Left renal cortex interstitium (tissue), 4 donors: ENCODE measurements at regions not wholly inside any gene's neighbourhood (a gene's known extent, or its start where the extent isn't known, plus 50 kb on each side); places are given as distances from the start of the nearest gene placed in this dataset.

ENCODE experiments used
- DNase-seq, 4 donors: peaks; one replicate each; pipeline ENCODE4 v3.0.0-alpha.2; 2013; ENCODE audit warnings: low read depth in 4 of 4, low spot score in 2 of 4, missing footprints in 1 of 4

- no peak for DNase-seq
Measured at GRCh38 chr7:156004265-156005201, 192.3 kb upstream of the SHH start.

- no peak for DNase-seq
Measured at GRCh38 chr7:156003220-156004162, 191.2 kb upstream of the SHH start.

GRCh38 chr7:156002362-156003066 is 190.3 kb upstream of the SHH start:
- DNase-seq, result no peak

GRCh38 chr7:156001496-156002260 is 189.4 kb upstream of the SHH start:
- DNase-seq, result no peak

GRCh38 chr7:156000601-156001396 is 188.5 kb upstream of the SHH start:
- no peak for DNase-seq

DNA sequence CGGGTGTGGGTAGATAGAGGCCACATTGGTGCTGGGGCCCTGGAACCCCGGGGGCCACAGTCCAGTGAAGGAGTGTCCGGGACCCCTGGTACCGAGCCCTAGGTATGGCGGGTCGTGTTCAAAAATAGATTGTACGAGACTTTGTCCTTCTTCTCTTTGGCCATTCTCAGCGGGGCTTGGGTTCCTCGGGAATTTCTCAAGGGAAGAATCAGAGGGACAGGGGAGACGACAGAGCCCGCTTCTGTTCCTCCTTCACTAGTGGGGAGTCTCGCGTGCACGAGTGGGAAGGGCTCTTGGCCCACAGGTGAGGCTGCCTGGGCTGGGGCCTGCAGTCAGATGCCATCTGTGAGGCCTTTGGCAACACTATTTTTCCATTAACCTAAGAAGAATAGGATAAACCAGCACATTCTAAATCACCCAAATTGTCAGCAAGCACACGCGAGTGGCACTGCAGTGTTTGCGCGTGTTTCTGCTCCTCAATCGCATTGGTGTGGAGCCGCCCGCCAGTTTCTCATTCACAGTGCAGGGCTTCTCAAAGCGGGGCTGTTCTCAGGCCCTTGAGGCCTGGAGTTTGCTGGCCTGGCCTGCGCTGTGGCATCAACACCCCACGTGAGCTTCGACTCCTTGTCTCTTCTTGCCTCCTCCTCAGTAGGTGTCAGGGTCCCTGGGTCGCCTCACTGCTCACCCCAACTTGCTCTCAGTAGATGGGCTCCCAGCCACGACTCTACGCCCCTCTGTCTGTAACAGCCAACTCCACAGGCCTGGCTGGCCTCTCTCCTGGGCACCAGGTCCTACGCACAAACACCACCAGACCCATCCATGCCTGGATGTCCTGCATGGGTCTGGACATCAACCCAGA is 187.6 kb upstream of the SHH start:
- DNase-seq, result no peak

DNA sequence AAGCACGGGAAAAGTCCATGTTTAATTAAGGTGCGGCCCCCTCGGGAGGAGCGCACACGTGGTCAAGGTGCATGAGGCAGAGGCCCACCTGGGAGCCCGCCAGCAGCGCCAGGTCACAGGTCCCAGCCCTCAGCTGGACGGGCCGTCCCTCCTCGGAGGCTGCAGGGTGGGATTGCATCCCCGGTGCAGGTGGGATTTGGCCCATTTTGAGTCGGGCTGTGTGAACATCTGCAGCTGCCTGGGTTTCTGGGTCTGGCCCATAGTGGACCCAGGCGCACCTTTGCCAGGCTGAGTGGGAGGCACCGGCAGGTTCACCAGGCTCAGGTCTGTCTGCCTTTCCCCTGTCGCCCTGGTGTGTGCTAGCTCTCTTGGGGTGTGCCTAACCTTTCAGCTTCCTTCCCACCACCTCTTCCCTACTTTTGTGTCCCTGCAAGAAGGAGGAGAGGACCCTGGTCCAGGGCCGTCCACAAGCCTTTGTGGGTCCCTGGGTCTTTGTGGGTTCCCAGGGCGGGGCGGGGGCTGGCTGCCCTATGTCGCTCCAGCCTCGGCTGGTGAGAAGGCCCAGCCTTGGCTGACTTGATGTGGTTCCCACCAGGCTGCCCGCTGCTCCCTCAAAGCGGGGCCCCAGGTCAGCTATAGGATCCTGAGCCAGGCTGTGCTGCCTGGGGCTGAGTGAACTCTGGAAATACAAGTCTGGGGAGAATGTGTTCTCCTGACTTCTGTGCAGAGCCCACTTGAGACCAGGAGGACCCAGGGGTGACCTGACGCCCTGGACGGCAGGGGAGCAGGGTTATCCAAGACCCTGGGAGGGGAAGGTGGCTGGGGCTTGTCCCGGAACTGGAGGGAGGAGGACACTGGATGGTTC is 186.7 kb upstream of the SHH start:
- no peak for DNase-seq

- DNase-seq, result no peak
Measured at GRCh38 chr7:155998328-155998691, 186.0 kb upstream of the SHH start.

- DNase-seq, result no peak
Measured at GRCh38 chr7:155997431-155998327, 185.4 kb upstream of the SHH start.

DNA sequence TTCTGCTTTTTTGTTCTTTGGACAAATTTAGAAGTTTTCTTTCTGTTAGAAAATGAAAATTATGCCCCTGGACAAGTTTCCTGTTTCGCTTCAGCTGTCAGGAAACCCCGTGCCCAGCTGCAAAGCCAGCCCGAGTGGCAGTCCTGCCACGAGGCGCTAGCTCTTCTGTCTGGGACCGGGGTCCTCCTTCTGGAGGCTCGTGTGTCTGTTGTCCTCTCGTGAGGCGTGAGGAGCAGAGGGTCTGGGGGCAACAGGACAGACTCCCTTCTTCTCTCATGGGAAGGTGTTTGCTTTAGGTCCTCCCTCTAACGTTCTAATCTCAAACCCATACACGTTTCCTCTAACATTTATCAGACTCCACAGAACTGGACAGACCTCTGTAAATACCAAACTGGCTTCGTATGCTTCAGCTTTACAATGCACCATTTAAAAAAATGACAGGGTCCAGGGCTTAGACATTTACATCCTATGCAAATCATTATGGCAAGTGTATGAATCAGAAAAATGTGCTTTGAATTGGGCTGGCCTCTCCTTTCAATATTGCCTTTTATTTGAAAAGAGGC is 184.5 kb upstream of the SHH start:
- no peak for DNase-seq

- no peak for DNase-seq
Measured at GRCh38 chr7:155995183-155995612, 182.9 kb upstream of the SHH start.

DNA sequence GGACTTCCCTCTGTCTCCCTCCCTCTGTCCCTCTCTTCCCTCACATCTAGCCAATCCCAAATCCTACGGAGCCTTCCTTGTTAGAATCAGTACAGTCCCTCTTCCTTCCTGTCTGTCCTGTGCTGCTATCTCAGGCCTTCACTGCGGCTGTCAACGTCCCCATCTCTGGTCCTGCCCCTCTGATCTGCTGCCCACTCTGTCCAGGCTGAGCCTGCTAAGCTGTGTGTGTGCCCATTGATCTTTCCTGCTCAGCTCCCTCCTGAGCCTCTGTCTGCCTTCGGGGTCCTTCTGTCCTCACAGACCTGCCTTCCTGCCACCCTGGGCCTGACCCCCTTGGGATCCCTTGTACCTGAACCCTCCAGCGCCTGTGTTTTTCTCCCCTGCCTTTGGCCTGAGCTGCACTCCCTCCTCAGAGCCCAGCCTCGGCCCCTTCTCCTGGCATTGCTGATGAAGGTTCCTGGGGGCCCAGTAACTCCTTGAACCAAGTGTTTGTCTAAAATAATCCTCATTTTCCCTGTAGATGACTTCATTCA is 182.1 kb upstream of the SHH start:
- no peak for DNase-seq

DNA sequence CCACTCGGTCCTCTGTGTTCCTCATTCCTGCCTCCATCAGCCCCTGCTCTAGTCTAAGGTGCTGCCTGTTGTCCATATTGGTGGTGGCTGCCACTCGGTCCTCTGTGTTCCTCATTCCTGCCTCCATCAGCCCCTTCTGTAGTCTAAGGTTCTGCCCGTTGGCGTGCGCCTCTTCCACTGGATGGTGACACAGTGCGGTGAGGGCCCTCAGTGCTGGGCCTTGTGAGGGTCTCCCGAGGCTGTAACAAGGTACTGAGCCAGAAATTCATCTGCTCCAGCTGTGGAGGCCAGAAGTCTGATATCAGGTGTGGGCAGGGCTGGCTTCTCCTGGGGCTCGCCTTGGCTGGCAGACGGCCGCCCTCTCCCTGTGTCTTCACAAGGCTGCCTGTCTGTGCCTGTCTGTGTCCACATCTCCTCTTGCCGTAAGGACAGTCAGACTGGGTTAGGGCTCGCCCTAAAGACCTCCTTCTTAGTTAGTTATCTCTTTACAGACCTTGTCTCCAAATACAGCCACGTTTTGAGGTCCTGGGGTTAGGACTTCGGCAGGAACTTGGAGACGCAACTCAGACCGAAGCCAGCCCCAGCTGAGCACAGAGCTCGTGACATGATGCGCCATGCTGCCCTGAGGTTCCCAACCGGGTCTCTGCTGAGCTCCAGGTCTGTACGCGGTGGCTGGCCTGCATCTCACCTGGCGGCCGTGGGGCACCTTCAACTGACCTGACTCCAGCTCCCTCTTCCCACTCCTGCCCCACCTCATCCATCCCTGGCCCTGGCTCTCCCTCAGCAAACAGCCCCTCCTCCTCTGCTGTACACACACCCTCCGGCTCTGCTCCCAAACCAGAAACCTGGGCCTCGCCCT is 181.4 kb upstream of the SHH start:
- DNase-seq, result no peak

GRCh38 chr7:155992974-155993373 is 180.7 kb upstream of the SHH start:
- DNase-seq, result no peak

DNA sequence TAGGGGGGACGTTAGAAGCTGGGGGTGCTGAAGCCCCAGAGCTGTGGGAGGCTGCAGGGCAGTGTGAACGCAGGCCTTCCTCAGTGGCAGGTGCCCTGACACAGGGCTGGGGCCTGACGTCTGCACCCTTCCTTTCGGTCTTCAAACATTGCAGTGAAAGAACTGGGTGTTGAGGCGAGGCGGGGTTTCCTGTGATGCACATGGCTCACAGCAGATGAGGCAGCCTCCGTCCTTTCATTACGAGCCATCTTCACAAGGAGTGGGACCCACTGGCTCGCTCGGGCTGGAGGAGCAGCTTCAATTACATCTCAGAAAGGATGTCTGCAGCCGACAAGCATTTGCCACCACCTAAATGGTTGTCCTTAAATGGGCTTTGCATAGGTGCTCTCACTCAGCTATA is 180.3 kb upstream of the SHH start:
- no peak for DNase-seq
